ENCODE measurements at regions not wholly inside any gene's neighbourhood (a gene's known extent, or its start where the extent isn't known, plus 50 kb on each side); places are given as distances from the start of the nearest gene placed in this dataset.

- DNase-seq = no peak
- Mint-ChIP-seq H3K9me3 (peaks cover 0 to 7% of the 10 kb centered on the region in 2 donors), H3K4me1 (ENCODE audit: low read depth) (no peaks in the 10 kb centered on the region), H3K36me3 (ENCODE audit: insufficient read depth in 2 of 2) (no peaks in the 10 kb centered on the region), H3K27me3 (ENCODE audit: low read depth) (no peaks in the 10 kb centered on the region), H3K27ac (no peak overlapping the region), H3K4me3 (no peak overlapping the region)
- no peak for ATAC-seq (replicated peaks in 1 of 2)
Measured at GRCh38 chr12:23093488-23093887, 468.5 kb downstream of the ETNK1 start.

- no peak for DNase-seq
- Mint-ChIP-seq H3K36me3 (ENCODE audit: insufficient read depth in 2 of 2) (no peaks in the 10 kb centered on the region), H3K4me1 (ENCODE audit: low read depth) (no peaks in the 10 kb centered on the region), H3K9me3 (peaks cover 0 to 3% of the 10 kb centered on the region in 2 donors), H3K4me3 (no peak overlapping the region), H3K27me3 (ENCODE audit: low read depth) (no peaks in the 10 kb centered on the region), H3K27ac (no peak overlapping the region)
- ATAC-seq (replicated peaks in 1 of 2) = no peak
Measured at GRCh38 chr12:23096321-23096720, 471.4 kb downstream of the ETNK1 start.

- H3K27ac Mint-ChIP-seq = no peak overlapping the region
- no peaks in the 10 kb centered on the region for H3K27me3 Mint-ChIP-seq (ENCODE audit: low read depth)
- no peak for DNase-seq
- H3K36me3 Mint-ChIP-seq (ENCODE audit: insufficient read depth in 2 of 2) = no peaks in the 10 kb centered on the region
- H3K4me3 Mint-ChIP-seq = no peak overlapping the region
- H3K4me1 Mint-ChIP-seq (ENCODE audit: low read depth) = no peaks in the 10 kb centered on the region
- H3K9me3 Mint-ChIP-seq = no peaks in the 10 kb centered on the region
- ATAC-seq (replicated peaks in 1 of 2) = no peak
Measured at GRCh38 chr12:23098110-23098509, 473.1 kb downstream of the ETNK1 start.

GRCh38 chr12:23098517-23098916 is 473.5 kb downstream of the ETNK1 start:
- Mint-ChIP-seq H3K27ac (no peak overlapping the region), H3K36me3 (ENCODE audit: insufficient read depth in 2 of 2) (no peaks in the 10 kb centered on the region), H3K9me3 (no peaks in the 10 kb centered on the region), H3K27me3 (ENCODE audit: low read depth) (no peaks in the 10 kb centered on the region), H3K4me3 (no peak overlapping the region), H3K4me1 (ENCODE audit: low read depth) (no peaks in the 10 kb centered on the region)
- ATAC-seq (replicated peaks in 1 of 2) = no peak
- no peak for DNase-seq

- DNase-seq (no peak), ATAC-seq (replicated peaks in 1 of 2) (no peak)
- Mint-ChIP-seq H3K9me3 (no peaks in the 10 kb centered on the region), H3K36me3 (ENCODE audit: insufficient read depth in 2 of 2) (no peaks in the 10 kb centered on the region), H3K4me1 (ENCODE audit: low read depth) (no peaks in the 10 kb centered on the region), H3K4me3 (no peak overlapping the region), H3K27me3 (ENCODE audit: low read depth) (no peaks in the 10 kb centered on the region), H3K27ac (no peak overlapping the region)
Measured at GRCh38 chr12:23099104-23099503, 474.1 kb downstream of the ETNK1 start.

- no peaks in the 10 kb centered on the region for H3K36me3 Mint-ChIP-seq (ENCODE audit: insufficient read depth in 2 of 2)
- H3K27ac Mint-ChIP-seq = no peak overlapping the region
- ATAC-seq (replicated peaks in 1 of 2) = no peak
- no peak overlapping the region for H3K4me3 Mint-ChIP-seq
- no peaks in the 10 kb centered on the region for H3K27me3 Mint-ChIP-seq (ENCODE audit: low read depth)
- no peaks in the 10 kb centered on the region for H3K9me3 Mint-ChIP-seq
- DNase-seq = no peak
- H3K4me1 Mint-ChIP-seq (ENCODE audit: low read depth) = no peaks in the 10 kb centered on the region
Measured at GRCh38 chr12:23099604-23100003, 474.6 kb downstream of the ETNK1 start.

GRCh38 chr12:23108957-23109356 is 484.0 kb downstream of the ETNK1 start:
- H3K27me3 Mint-ChIP-seq (ENCODE audit: low read depth) = no peaks in the 10 kb centered on the region
- H3K36me3 Mint-ChIP-seq (ENCODE audit: insufficient read depth in 2 of 2) = no peaks in the 10 kb centered on the region
- no peak for DNase-seq
- H3K9me3 Mint-ChIP-seq = peaks cover 2 to 4% of the 10 kb centered on the region in 2 donors
- no peaks in the 10 kb centered on the region for H3K4me1 Mint-ChIP-seq (ENCODE audit: low read depth)
- no peak overlapping the region for H3K27ac Mint-ChIP-seq
- no peak overlapping the region for H3K4me3 Mint-ChIP-seq
- no peak for ATAC-seq (replicated peaks in 1 of 2)

- DNase-seq (no peak), ATAC-seq (replicated peaks in 1 of 2) (no peak)
- Mint-ChIP-seq H3K9me3 (peaks cover 2% of the 10 kb centered on the region in 2 donors), H3K27me3 (ENCODE audit: low read depth) (no peaks in the 10 kb centered on the region), H3K4me3 (no peak overlapping the region), H3K27ac (no peak overlapping the region), H3K4me1 (ENCODE audit: low read depth) (no peaks in the 10 kb centered on the region), H3K36me3 (ENCODE audit: insufficient read depth in 2 of 2) (no peaks in the 10 kb centered on the region)
Measured at GRCh38 chr12:23113781-23114180, 488.8 kb downstream of the ETNK1 start.

GRCh38 chr12:23115984-23116383 is 491.0 kb downstream of the ETNK1 start:
- Mint-ChIP-seq H3K9me3 (peaks cover 2% of the 10 kb centered on the region in 2 donors), H3K27ac (no peak overlapping the region), H3K4me3 (no peak overlapping the region), H3K27me3 (ENCODE audit: low read depth) (no peaks in the 10 kb centered on the region), H3K4me1 (ENCODE audit: low read depth) (no peaks in the 10 kb centered on the region), H3K36me3 (ENCODE audit: insufficient read depth in 2 of 2) (no peaks in the 10 kb centered on the region)
- DNase-seq (no peak), ATAC-seq (replicated peaks in 1 of 2) (no peak)

- H3K27me3 Mint-ChIP-seq (ENCODE audit: low read depth) = no peaks in the 10 kb centered on the region
- peaks cover 0 to 2% of the 10 kb centered on the region in 2 donors for H3K9me3 Mint-ChIP-seq
- DNase-seq = no peak
- no peak overlapping the region for H3K4me3 Mint-ChIP-seq
- no peaks in the 10 kb centered on the region for H3K4me1 Mint-ChIP-seq (ENCODE audit: low read depth)
- H3K36me3 Mint-ChIP-seq (ENCODE audit: insufficient read depth in 2 of 2) = no peaks in the 10 kb centered on the region
- no peak overlapping the region for H3K27ac Mint-ChIP-seq
- ATAC-seq (replicated peaks in 1 of 2) = no peak
Measured at GRCh38 chr12:23126794-23127193, 501.8 kb downstream of the ETNK1 start.

- ATAC-seq (replicated peaks in 1 of 2) = no peak
- peaks cover 0 to 5% of the 10 kb centered on the region in 2 donors for H3K9me3 Mint-ChIP-seq
- H3K4me1 Mint-ChIP-seq (ENCODE audit: low read depth) = no peaks in the 10 kb centered on the region
- H3K27me3 Mint-ChIP-seq (ENCODE audit: low read depth) = no peaks in the 10 kb centered on the region
- H3K27ac Mint-ChIP-seq = no peak overlapping the region
- no peaks in the 10 kb centered on the region for H3K36me3 Mint-ChIP-seq (ENCODE audit: insufficient read depth in 2 of 2)
- no peak overlapping the region for H3K4me3 Mint-ChIP-seq
- DNase-seq = no peak
Measured at GRCh38 chr12:23127701-23128100, 502.7 kb downstream of the ETNK1 start.

- Mint-ChIP-seq H3K4me1 (ENCODE audit: low read depth) (no peaks in the 10 kb centered on the region), H3K36me3 (ENCODE audit: insufficient read depth in 2 of 2) (no peaks in the 10 kb centered on the region), H3K4me3 (no peak overlapping the region), H3K9me3 (peaks cover 0 to 4% of the 10 kb centered on the region in 2 donors), H3K27me3 (ENCODE audit: low read depth) (no peaks in the 10 kb centered on the region), H3K27ac (no peak overlapping the region)
- DNase-seq = no peak
- ATAC-seq (replicated peaks in 1 of 2) = no peak
Measured at GRCh38 chr12:23128462-23128861, 503.5 kb downstream of the ETNK1 start.

GRCh38 chr12:23132357-23132756 is 507.4 kb downstream of the ETNK1 start:
- H3K36me3 Mint-ChIP-seq (ENCODE audit: insufficient read depth in 2 of 2) = no peaks in the 10 kb centered on the region
- DNase-seq (no peak), ATAC-seq (replicated peaks in 1 of 2) (no peak)
- no peak overlapping the region for H3K4me3 Mint-ChIP-seq
- H3K27ac Mint-ChIP-seq = no peak overlapping the region
- no peaks in the 10 kb centered on the region for H3K27me3 Mint-ChIP-seq (ENCODE audit: low read depth)
- no peaks in the 10 kb centered on the region for H3K4me1 Mint-ChIP-seq (ENCODE audit: low read depth)
- H3K9me3 Mint-ChIP-seq = peaks cover 0 to 7% of the 10 kb centered on the region in 2 donors

GRCh38 chr12:23133471-23133870 is 508.5 kb downstream of the ETNK1 start:
- H3K9me3 Mint-ChIP-seq = peaks cover 0 to 7% of the 10 kb centered on the region in 2 donors
- DNase-seq = no peak
- no peak overlapping the region for H3K4me3 Mint-ChIP-seq
- H3K4me1 Mint-ChIP-seq (ENCODE audit: low read depth) = no peaks in the 10 kb centered on the region
- no peak overlapping the region for H3K27ac Mint-ChIP-seq
- H3K36me3 Mint-ChIP-seq (ENCODE audit: insufficient read depth in 2 of 2) = no peaks in the 10 kb centered on the region
- no peak for ATAC-seq (replicated peaks in 1 of 2)
- H3K27me3 Mint-ChIP-seq (ENCODE audit: low read depth) = no peaks in the 10 kb centered on the region

Data from activated T-cell treated with anti-CD3 and anti-CD28 coated beads, Interleukin-2, amount 50 U/mL, for 72 hours (primary cell).